ENCODE measurements at regions not wholly inside any gene's neighbourhood (a gene's known extent, or its start where the extent isn't known, plus 50 kb on each side); places are given as distances from the start of the nearest gene placed in this dataset.
A peak's percentile ranks its signal among the peaks of the same experiment; 100 is the strongest.
"Not testable (repeated sequence)": the region's sequence is repeated elsewhere in the genome, so short reads cannot be mapped to it uniquely, and the experiment has no call there.

DNA sequence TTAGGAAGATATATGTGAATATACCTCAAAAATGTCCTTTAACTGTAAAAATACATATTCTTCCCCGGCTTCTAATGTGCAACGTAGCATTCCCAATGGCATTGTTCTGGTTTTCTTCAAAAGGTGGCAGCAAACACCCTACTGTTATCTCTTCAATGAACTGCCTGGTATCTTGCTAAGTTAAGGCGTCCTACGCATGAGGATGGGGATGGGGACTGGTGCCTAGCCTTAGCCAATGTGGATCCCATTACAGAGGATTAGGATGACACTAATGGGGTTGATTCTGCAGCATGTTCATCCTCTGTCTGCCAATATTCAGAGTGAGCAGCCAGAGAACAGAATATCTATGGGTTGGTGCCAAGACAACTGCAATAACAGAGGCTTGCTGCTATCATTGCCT, 334.9 kb upstream of the ADGRL3 start:
- H3K9ac ChIP-seq (ENCODE audit: low read length) = no peak overlapping the region
- H3K27me3 ChIP-seq (ENCODE audit: control insufficient read depth, insufficient read depth, low read length) = no peaks in the 10 kb centered on the region
- H3K36me3 ChIP-seq (ENCODE audit: control insufficient read depth, insufficient read depth, low read length) = no peaks in the 10 kb centered on the region
- no peak overlapping the region for H3K27ac ChIP-seq (ENCODE audit: low read depth, low read length)
- no peak overlapping the region for H3K4me3 ChIP-seq (ENCODE audit: low read length)
- no peaks in the 10 kb centered on the region for H3K4me1 ChIP-seq (ENCODE audit: control insufficient read depth, insufficient read depth, low read length)

DNA sequence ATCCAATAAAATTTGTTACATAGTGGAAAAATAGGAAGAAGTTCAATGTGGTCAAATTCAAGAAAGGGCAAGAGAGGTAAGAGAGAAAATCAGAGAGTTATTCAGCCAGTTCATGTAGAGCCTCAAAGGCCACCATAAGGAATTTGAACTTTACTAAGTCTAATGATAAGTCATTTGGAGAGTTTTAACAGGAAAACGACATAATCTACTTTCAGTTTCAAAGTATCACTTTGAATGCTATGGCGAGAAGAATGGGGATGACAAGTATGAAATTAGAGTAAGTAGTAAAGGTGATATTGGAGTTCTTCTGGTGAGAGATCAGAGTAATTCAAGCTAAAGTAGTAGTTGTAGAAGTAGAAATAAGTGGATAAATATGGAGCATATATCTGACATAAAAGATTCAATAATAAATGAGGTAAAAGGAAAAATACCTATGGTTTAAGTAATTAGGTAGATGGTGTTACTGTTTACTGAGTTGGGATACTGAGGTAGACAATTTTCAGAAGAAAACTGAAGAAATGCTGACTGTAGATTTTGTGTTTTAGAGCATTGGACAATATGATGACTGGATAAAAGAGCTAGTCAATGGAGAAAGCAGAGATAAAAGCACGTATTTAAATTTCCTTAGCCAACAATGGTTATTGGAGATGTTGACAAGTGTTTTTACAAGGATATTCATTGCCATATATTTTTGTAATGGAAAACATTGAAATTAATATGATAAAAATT, 331.7 kb upstream of the ADGRL3 start:
- Histone ChIP-seq H3K4me1 (ENCODE audit: control insufficient read depth, insufficient read depth, low read length) (no peaks in the 10 kb centered on the region), H3K27ac (ENCODE audit: low read depth, low read length) (no peak overlapping the region), H3K36me3 (ENCODE audit: control insufficient read depth, insufficient read depth, low read length) (no peaks in the 10 kb centered on the region), H3K4me3 (ENCODE audit: low read length) (no peak overlapping the region), H3K27me3 (ENCODE audit: control insufficient read depth, insufficient read depth, low read length) (no peaks in the 10 kb centered on the region), H3K9ac (ENCODE audit: low read length) (no peak overlapping the region)

DNA sequence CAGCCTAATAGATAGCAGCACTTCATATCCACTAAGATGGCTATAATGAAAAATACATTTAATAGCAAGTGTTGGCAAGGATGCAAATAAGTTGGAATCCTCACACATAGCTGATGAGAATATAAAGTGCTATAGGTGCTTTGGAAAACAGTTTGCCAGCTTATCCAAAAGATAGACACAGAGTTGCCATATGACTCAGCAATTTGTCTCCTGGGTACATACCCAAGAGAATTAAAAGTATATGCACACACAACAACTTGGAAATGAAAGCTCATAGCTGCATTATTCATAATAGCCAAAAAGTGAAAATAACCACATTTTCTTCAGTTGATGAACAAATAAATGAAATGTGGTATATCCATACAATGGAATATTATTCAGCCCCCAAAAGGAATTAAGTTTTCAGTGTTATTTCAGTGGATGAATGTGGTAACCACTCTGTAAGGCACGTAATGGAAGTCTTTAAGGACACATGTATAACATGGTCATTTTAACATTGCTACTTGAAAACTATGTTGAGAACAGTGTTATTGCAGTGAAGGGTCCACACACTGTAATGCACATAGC, 320.9 kb upstream of the ADGRL3 start:
- H3K9ac ChIP-seq (ENCODE audit: low read length) = no peak overlapping the region
- H3K27ac ChIP-seq (ENCODE audit: low read depth, low read length) = no peak overlapping the region
- no peak overlapping the region for H3K4me3 ChIP-seq (ENCODE audit: low read length)
- H3K4me1 ChIP-seq (ENCODE audit: control insufficient read depth, insufficient read depth, low read length) = no peaks in the 10 kb centered on the region
- H3K27me3 ChIP-seq (ENCODE audit: control insufficient read depth, insufficient read depth, low read length) = no peaks in the 10 kb centered on the region
- H3K36me3 ChIP-seq (ENCODE audit: control insufficient read depth, insufficient read depth, low read length) = no peaks in the 10 kb centered on the region

DNA sequence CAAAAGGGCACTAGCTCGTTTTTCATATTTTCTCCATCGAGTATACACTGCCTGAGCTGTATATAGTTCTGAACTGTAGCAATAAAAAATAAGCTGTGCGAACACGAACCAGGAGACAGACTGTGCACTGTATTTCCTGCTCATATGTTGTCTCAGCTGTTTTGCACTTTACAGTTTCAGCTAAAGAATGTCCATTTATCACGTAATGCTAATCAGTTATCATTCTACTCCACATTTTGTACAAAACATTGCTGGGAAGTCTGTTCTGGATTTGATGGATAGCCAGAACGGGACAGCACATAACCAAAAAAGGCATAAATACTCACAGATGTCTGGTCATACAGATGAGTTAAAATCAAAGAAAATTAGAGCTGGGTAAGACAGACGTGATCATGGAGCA, 315.5 kb upstream of the ADGRL3 start:
- Histone ChIP-seq H3K27me3 (ENCODE audit: control insufficient read depth, insufficient read depth, low read length) (no peaks in the 10 kb centered on the region), H3K4me3 (ENCODE audit: low read length) (peak overlapping the region; percentile 49)

DNA sequence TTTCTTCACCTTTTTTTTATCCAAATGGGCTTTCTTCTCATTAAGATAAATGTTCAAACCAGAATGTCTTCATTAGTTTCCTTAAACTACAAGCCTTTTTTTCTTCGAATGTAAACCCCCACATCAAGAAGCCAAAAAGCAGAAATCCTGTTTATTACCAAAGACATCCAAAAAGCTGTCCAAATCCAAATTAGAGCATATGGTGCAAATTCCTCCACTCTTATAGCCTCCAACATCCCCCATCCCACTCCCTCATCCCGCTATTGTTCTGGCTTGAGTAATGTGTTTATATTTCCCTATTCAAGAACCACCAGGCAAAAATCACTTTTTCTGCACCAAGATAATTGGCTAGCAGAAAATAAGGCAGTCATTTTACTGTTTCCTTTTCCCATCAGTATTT, 315.1 kb upstream of the ADGRL3 start:
- Histone ChIP-seq H3K4me1 (ENCODE audit: control insufficient read depth, insufficient read depth, low read length) (no peaks in the 10 kb centered on the region), H3K36me3 (ENCODE audit: control insufficient read depth, insufficient read depth, low read length) (no peaks in the 10 kb centered on the region), H3K27ac (ENCODE audit: low read depth, low read length) (no peak overlapping the region), H3K4me3 (ENCODE audit: low read length) (no peak overlapping the region), H3K9ac (ENCODE audit: low read length) (no peak overlapping the region), H3K27me3 (ENCODE audit: control insufficient read depth, insufficient read depth, low read length) (no peaks in the 10 kb centered on the region)

More for the DNA sequence above, 315.5 kb upstream of the ADGRL3 start:
- H3K4me1 ChIP-seq (ENCODE audit: control insufficient read depth, insufficient read depth, low read length) = no peaks in the 10 kb centered on the region
- no peaks in the 10 kb centered on the region for H3K36me3 ChIP-seq (ENCODE audit: control insufficient read depth, insufficient read depth, low read length)
- H3K27ac ChIP-seq (ENCODE audit: low read depth, low read length) = no peak overlapping the region
- no peak overlapping the region for H3K9ac ChIP-seq (ENCODE audit: low read length)

DNA sequence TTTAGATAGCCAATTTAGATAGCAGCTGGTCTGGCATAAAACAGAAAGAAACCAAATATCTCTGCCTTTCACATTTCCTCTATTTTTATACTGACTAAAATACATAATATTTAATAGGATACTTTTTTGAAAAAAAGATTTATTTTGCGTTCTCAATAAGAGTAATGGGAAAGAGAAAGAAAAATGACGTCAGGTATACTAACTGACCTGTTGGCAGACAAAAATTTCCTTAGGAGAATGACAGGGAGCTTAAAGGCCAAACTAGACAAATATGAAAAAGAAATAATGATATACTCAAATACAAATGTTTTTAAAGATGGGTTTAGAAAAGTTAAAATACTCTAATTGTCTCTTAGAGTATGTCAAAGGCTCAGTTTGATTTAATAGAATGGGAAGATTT, 309.4 kb upstream of the ADGRL3 start:
- Histone ChIP-seq H3K4me3 (ENCODE audit: low read length) (no peak overlapping the region), H3K36me3 (ENCODE audit: control insufficient read depth, insufficient read depth, low read length) (no peaks in the 10 kb centered on the region), H3K9ac (ENCODE audit: low read length) (no peak overlapping the region), H3K4me1 (ENCODE audit: control insufficient read depth, insufficient read depth, low read length) (no peaks in the 10 kb centered on the region), H3K27me3 (ENCODE audit: control insufficient read depth, insufficient read depth, low read length) (no peaks in the 10 kb centered on the region), H3K27ac (ENCODE audit: low read depth, low read length) (no peak overlapping the region)

DNA sequence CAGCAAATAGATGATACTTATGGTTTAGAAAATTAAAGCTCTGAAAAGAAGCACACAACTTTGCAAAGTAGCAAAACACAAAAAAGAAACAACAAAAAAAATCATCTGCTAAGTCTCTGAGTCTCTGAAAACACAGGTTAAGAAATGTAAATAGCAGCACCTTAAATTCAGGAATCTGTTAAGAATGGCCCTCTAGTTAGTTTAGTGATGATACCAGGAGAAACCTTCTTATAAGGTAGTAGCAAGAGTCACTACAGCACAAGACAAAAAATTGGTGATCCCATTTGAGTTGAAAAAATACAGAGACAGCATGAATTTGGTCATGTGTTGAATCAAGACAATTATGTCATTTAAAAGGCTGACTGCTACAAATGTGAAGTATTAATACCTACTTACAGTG, 308.2 kb upstream of the ADGRL3 start:
- Histone ChIP-seq H3K36me3 (ENCODE audit: control insufficient read depth, insufficient read depth, low read length) (no peaks in the 10 kb centered on the region), H3K27me3 (ENCODE audit: control insufficient read depth, insufficient read depth, low read length) (no peaks in the 10 kb centered on the region), H3K9ac (ENCODE audit: low read length) (no peak overlapping the region), H3K4me1 (ENCODE audit: control insufficient read depth, insufficient read depth, low read length) (no peaks in the 10 kb centered on the region), H3K27ac (ENCODE audit: low read depth, low read length) (no peak overlapping the region), H3K4me3 (ENCODE audit: low read length) (no peak overlapping the region)

DNA sequence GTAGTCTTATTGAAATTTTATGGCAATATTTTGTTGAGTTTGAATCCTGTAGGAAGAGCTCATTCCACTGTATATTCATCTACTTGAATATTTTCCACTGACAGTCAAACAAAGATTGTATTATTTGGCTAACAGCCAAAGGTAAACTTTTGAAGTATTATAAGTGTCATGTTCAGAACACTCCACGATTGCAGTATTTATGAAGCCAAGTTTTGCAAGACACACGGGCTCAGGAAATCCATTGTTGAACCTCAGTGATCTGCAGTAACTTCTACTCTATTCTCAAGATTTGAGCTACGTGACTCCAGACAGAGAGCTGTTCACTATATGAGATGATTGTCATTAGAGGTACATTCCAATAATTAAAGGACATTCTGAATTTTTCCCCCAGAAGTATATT, 302.7 kb upstream of the ADGRL3 start:
- H3K27me3 ChIP-seq (ENCODE audit: control insufficient read depth, insufficient read depth, low read length) = no peaks in the 10 kb centered on the region
- H3K36me3 ChIP-seq (ENCODE audit: control insufficient read depth, insufficient read depth, low read length) = no peaks in the 10 kb centered on the region
- H3K4me1 ChIP-seq (ENCODE audit: control insufficient read depth, insufficient read depth, low read length) = no peaks in the 10 kb centered on the region
- H3K27ac ChIP-seq (ENCODE audit: low read depth, low read length) = no peak overlapping the region
- no peak overlapping the region for H3K4me3 ChIP-seq (ENCODE audit: low read length)
- H3K9ac ChIP-seq (ENCODE audit: low read length) = no peak overlapping the region

DNA sequence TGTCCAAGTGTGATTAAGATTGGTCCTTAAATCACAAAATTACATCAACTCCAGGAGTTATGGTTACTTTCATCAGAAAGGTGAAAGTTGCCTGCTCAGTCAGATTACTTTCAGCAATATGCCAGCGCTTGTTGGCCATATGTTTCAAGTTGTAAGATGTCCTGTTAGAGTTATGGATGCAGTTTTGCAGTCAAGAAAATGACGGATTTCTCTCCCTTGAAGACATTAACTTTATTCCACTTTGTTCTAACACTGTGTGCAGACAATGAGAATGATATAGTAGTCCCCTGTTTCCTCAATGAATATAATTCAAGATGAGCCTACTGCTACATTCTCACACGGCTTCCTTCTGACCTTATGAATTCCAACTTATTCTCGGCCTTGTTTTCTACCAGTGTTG, 295.0 kb upstream of the ADGRL3 start:
- H3K4me3 ChIP-seq (ENCODE audit: low read length) = no peak overlapping the region
- no peaks in the 10 kb centered on the region for H3K36me3 ChIP-seq (ENCODE audit: control insufficient read depth, insufficient read depth, low read length)
- H3K9ac ChIP-seq (ENCODE audit: low read length) = no peak overlapping the region
- H3K27ac ChIP-seq (ENCODE audit: low read depth, low read length) = no peak overlapping the region
- no peaks in the 10 kb centered on the region for H3K27me3 ChIP-seq (ENCODE audit: control insufficient read depth, insufficient read depth, low read length)
- H3K4me1 ChIP-seq (ENCODE audit: control insufficient read depth, insufficient read depth, low read length) = no peaks in the 10 kb centered on the region

DNA sequence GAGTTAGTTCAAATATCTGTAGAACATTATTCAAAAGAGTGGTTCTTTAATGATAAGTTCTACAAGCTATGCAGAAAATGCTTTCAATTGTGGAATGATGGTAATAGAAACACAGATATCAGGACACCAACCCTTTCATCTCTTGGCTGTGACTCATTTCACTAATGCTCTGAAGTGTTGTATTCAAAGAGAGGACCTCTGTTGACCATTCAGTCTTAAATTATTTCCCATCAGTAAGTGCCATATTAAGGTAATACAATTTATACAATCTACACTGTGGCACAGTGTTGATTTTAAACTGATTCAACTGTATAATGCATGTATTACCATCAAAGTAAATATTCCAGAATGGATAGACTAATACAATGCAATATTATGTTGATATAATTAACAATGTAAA, 289.0 kb upstream of the ADGRL3 start:
- Histone ChIP-seq H3K27me3 (ENCODE audit: control insufficient read depth, insufficient read depth, low read length) (no peaks in the 10 kb centered on the region), H3K36me3 (ENCODE audit: control insufficient read depth, insufficient read depth, low read length) (no peaks in the 10 kb centered on the region), H3K4me1 (ENCODE audit: control insufficient read depth, insufficient read depth, low read length) (no peaks in the 10 kb centered on the region), H3K4me3 (ENCODE audit: low read length) (no peak overlapping the region), H3K27ac (ENCODE audit: low read depth, low read length) (no peak overlapping the region), H3K9ac (ENCODE audit: low read length) (no peak overlapping the region)

DNA sequence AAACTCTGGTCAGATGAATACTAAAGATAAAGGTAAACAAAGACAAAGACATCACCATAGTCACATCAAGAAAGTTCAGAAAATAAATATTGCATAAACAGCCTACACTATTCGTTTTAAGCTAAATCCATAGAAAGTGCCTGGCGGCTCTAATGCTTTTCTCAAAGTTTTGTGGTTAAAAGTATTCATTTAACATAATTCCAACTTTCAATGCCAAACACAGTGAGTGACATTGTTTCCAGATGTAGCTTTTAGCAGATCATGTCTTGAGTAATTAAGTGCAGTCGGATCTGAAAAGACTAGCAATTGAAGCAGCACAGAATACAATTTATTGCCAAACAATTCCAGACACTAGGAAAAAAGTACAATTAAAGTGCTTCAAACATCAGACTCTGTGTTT, 287.1 kb upstream of the ADGRL3 start:
- no peaks in the 10 kb centered on the region for H3K27me3 ChIP-seq (ENCODE audit: control insufficient read depth, insufficient read depth, low read length)
- no peaks in the 10 kb centered on the region for H3K4me1 ChIP-seq (ENCODE audit: control insufficient read depth, insufficient read depth, low read length)
- H3K27ac ChIP-seq (ENCODE audit: low read depth, low read length) = no peak overlapping the region
- no peaks in the 10 kb centered on the region for H3K36me3 ChIP-seq (ENCODE audit: control insufficient read depth, insufficient read depth, low read length)
- no peak overlapping the region for H3K9ac ChIP-seq (ENCODE audit: low read length)
- H3K4me3 ChIP-seq (ENCODE audit: low read length) = no peak overlapping the region

DNA sequence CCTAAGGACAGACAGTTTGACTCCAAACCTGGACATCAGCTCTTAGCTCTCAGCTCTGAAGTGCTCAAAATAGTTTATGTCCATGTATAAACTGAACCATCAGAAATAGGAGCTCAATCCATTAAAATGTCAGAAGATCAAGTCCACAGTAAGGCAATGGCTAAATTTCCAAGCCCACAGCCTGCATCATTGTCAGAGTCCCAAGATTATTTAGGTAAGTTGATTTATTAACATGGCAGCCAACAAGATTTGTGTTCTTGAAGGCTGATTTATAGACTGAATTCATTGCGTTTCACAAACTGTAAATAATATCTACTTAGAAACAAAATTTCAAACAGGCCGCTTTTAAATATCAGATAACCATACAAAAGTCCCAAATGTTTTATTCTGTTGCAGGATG, 286.5 kb upstream of the ADGRL3 start:
- Histone ChIP-seq H3K36me3 (ENCODE audit: control insufficient read depth, insufficient read depth, low read length) (no peaks in the 10 kb centered on the region), H3K4me3 (ENCODE audit: low read length) (no peak overlapping the region), H3K4me1 (ENCODE audit: control insufficient read depth, insufficient read depth, low read length) (no peaks in the 10 kb centered on the region), H3K27ac (ENCODE audit: low read depth, low read length) (no peak overlapping the region), H3K27me3 (ENCODE audit: control insufficient read depth, insufficient read depth, low read length) (no peaks in the 10 kb centered on the region), H3K9ac (ENCODE audit: low read length) (no peak overlapping the region)

DNA sequence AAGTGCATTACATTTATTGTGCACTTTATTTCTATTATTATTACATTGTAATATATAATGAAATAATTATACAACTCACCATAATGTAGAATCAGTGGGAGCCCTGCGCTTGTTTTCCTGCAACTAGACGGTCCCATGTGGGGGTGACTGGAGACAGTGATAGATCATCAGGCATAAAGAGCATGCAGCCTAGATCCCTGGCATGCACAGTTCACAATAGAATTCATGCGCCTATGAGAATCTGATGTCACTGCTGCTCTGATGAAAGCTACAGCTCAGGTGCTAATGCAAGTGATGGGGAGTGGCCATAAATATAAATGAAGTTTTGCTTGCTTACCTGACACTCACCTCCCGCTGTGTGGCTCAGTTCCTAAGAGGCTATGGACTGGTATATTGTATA, 278.4 kb upstream of the ADGRL3 start:
- H3K9ac ChIP-seq (ENCODE audit: low read length); H3K4me3 ChIP-seq (ENCODE audit: low read length); H3K27me3 ChIP-seq (ENCODE audit: control insufficient read depth, insufficient read depth, low read length); H3K4me1 ChIP-seq (ENCODE audit: control insufficient read depth, insufficient read depth, low read length); H3K27ac ChIP-seq (ENCODE audit: low read depth, low read length); H3K36me3 ChIP-seq (ENCODE audit: control insufficient read depth, insufficient read depth, low read length): not testable (repeated sequence)
